NCI-H128 (cell line): ENCODE measurements at regions not wholly inside any gene's neighbourhood (a gene's known extent, or its start where the extent isn't known, plus 50 kb on each side); places are given as distances from the start of the nearest gene placed in this dataset.

Experiments used
- DNase-seq: peaks from one replicate; lab custom pipeline; 2025; ENCODE audit not compliant: unreplicated experiment; lab: John Stamatoyannopoulos, UW

- DNase-seq: no peak
These were observed 1191.3 kb upstream of the TENM4 start for GRCh38 chr11:80632156-80632555.

- DNase-seq: no peak
These were observed 1188.6 kb upstream of the TENM4 start for GRCh38 chr11:80629466-80629865.

- no peak for DNase-seq
These were observed 1186.5 kb upstream of the TENM4 start for GRCh38 chr11:80627364-80627763.

- no peak for DNase-seq
These were observed 1185.9 kb upstream of the TENM4 start for GRCh38 chr11:80626721-80627120.

- no peak for DNase-seq
These were observed 1184.7 kb upstream of the TENM4 start for GRCh38 chr11:80625563-80625962.

GRCh38 chr11:80621871-80622270 is 1181.0 kb upstream of the TENM4 start:
- no peak for DNase-seq

GRCh38 chr11:80620867-80621266 is 1180.0 kb upstream of the TENM4 start:
- DNase-seq: no peak

GRCh38 chr11:80617156-80617555 is 1176.3 kb upstream of the TENM4 start:
- DNase-seq: no peak

GRCh38 chr11:80616070-80616800 is 1175.4 kb upstream of the TENM4 start:
- DNase-seq: no peak

- no peak for DNase-seq
These were observed 1172.8 kb upstream of the TENM4 start for GRCh38 chr11:80613655-80614054.

GRCh38 chr11:80610516-80610915 is 1169.7 kb upstream of the TENM4 start:
- DNase-seq: no peak

GRCh38 chr11:80603472-80603871 is 1162.6 kb upstream of the TENM4 start:
- no peak for DNase-seq

- no peak for DNase-seq
These were observed 1158.1 kb upstream of the TENM4 start for GRCh38 chr11:80598905-80599304.

- DNase-seq: no peak
These were observed 1155.5 kb upstream of the TENM4 start for GRCh38 chr11:80596291-80596810.

GRCh38 chr11:80595011-80595410 is 1154.2 kb upstream of the TENM4 start:
- DNase-seq: no peak

- no peak for DNase-seq
These were observed 1153.0 kb upstream of the TENM4 start for GRCh38 chr11:80593648-80594374.

- no peak for DNase-seq
These were observed 1151.7 kb upstream of the TENM4 start for GRCh38 chr11:80592546-80592945.

GRCh38 chr11:80587906-80588305 is 1147.1 kb upstream of the TENM4 start:
- DNase-seq: no peak

- DNase-seq: no peak
These were observed 1145.6 kb upstream of the TENM4 start for GRCh38 chr11:80586464-80586863.

- DNase-seq: no peak
These were observed 1143.8 kb upstream of the TENM4 start for GRCh38 chr11:80584661-80585060.

GRCh38 chr11:80569832-80570231 is 1129.0 kb upstream of the TENM4 start:
- no peak for DNase-seq

GRCh38 chr11:80565231-80565630 is 1124.4 kb upstream of the TENM4 start:
- DNase-seq: no peak
